ENCODE measurements at regions not wholly inside any gene's neighbourhood (a gene's known extent, or its start where the extent isn't known, plus 50 kb on each side); places are given as distances from the start of the nearest gene placed in this dataset.

DNA sequence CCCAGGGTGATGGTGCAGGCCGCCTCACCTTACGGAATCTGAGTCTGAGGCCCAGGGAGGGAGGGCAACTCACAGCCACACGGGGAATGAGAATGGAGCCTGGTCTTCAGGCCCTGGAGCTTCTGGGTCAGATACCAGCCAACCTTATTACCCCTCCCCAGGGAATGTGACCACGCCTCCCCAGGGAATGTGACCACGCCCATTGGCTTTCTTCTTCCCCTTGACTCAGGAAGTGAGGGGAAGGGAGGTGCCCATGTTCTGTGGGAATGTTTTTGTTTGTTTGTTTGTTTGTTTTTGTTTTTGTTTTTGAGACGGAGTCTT is 57.5 kb upstream of the RBFOX2 start:
- Mint-ChIP-seq H3K9me3 (ENCODE audit: unreplicated experiment) (no peaks in the 10 kb centered on the region), H3K27ac (ENCODE audit: unreplicated experiment) (no peak overlapping the region), H3K36me3 (ENCODE audit: low read depth, unreplicated experiment) (no peaks in the 10 kb centered on the region), H3K27me3 (ENCODE audit: low read depth, unreplicated experiment) (no peaks in the 10 kb centered on the region), H3K4me1 (ENCODE audit: low read depth, unreplicated experiment) (peaks cover under 1% of the 10 kb centered on the region), H3K4me3 (ENCODE audit: unreplicated experiment) (no peak overlapping the region)
- H3K27ac ChIP-seq (ENCODE audit: low read depth, low read length): no peak overlapping the region
- no peak overlapping the region for H3K4me3 ChIP-seq (ENCODE audit: insufficient read depth, low read depth, low read length)
- no peak overlapping the region for H2AFZ ChIP-seq (ENCODE audit: low read depth, low read length)
- no peaks in the 10 kb centered on the region for H3K4me1 ChIP-seq (ENCODE audit: insufficient read depth, low read length)
- H3K9me3 ChIP-seq (ENCODE audit: insufficient read depth, low read depth, low read length): no peaks in the 10 kb centered on the region
- no peaks in the 10 kb centered on the region for H3K79me2 ChIP-seq (ENCODE audit: insufficient read depth, low read length)
- H3K9ac ChIP-seq (ENCODE audit: low read length): no peak overlapping the region
- no peaks in the 10 kb centered on the region for H3K27me3 ChIP-seq (ENCODE audit: insufficient read depth, low read length)
- no peaks in the 10 kb centered on the region for H3K36me3 ChIP-seq (ENCODE audit: insufficient read depth, low read length)
- FAIRE-seq: no peak
- H4K20me1 ChIP-seq (ENCODE audit: insufficient read depth, low read length): no peaks in the 10 kb centered on the region
- DNase-seq (ENCODE audit: low read depth): no peak
- H3K4me2 ChIP-seq (ENCODE audit: low read length): no peak overlapping the region
- no peak for TF ChIP-seq EZH2 (IDR thresholded peaks at IDR 0.05; ENCODE audit: insufficient read depth, low read length)
- TF ChIP-seq, protein P1, sequence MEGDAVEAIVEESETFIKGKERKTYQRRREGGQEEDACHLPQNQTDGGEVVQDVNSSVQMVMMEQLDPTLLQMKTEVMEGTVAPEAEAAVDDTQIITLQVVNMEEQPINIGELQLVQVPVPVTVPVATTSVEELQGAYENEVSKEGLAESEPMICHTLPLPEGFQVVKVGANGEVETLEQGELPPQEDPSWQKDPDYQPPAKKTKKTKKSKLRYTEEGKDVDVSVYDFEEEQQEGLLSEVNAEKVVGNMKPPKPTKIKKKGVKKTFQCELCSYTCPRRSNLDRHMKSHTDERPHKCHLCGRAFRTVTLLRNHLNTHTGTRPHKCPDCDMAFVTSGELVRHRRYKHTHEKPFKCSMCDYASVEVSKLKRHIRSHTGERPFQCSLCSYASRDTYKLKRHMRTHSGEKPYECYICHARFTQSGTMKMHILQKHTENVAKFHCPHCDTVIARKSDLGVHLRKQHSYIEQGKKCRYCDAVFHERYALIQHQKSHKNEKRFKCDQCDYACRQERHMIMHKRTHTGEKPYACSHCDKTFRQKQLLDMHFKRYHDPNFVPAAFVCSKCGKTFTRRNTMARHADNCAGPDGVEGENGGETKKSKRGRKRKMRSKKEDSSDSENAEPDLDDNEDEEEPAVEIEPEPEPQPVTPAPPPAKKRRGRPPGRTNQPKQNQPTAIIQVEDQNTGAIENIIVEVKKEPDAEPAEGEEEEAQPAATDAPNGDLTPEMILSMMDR (IDR thresholded peaks at IDR 0.05; ENCODE audit: insufficient read depth, low read depth, low read length): no peak

DNA sequence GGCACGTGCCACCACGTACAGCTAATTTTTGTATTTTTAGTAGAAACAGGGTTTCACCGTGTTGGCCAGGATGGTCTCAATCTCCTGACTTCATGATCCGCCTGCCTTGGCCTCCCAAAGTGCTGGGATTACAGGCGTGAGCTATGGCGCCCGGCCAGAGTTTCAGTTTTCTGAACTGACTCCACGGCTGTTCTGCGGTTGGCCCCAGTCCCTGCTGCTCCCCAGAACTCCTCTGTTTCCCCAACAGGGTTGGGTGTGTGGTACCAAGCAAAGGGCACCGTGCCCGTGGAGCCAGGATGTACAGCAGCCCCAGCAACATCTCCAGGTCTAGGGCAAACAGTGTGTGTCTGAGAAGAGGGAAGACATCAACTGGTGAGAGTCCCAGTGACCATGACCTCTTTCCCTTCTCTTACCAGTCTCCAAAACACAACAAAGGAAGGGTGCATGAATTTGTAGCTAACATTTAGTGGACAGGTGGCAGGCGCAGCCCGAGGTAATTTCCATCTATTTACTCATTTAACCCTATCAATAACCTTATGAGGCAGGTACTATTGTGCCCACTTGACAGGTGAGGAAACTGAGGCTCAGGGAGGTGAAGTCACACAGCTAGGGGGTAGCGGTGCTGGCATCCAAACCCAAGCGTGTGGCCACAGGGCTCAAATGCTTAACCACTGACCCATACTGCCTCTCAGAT is 57.0 kb upstream of the RBFOX2 start:
- H3K27ac Mint-ChIP-seq (ENCODE audit: unreplicated experiment): no peak overlapping the region
- H3K27me3 Mint-ChIP-seq (ENCODE audit: low read depth, unreplicated experiment): no peaks in the 10 kb centered on the region
- H4K20me1 ChIP-seq (ENCODE audit: insufficient read depth, low read length): no peaks in the 10 kb centered on the region
- H3K4me1 Mint-ChIP-seq (ENCODE audit: low read depth, unreplicated experiment): peaks cover 5% of the 10 kb centered on the region
- H3K36me3 ChIP-seq (ENCODE audit: insufficient read depth, low read length): no peaks in the 10 kb centered on the region
- no peak overlapping the region for H3K9ac ChIP-seq (ENCODE audit: low read length)
- no peak overlapping the region for H3K4me2 ChIP-seq (ENCODE audit: low read length)
- H3K27ac ChIP-seq (ENCODE audit: low read depth, low read length): no peak overlapping the region
- DNase-seq (ENCODE audit: low read depth): no peak
- no peak overlapping the region for H3K4me3 Mint-ChIP-seq (ENCODE audit: unreplicated experiment)
- H3K4me3 ChIP-seq (ENCODE audit: insufficient read depth, low read depth, low read length): no peak overlapping the region
- no peaks in the 10 kb centered on the region for H3K79me2 ChIP-seq (ENCODE audit: insufficient read depth, low read length)
- no peak for FAIRE-seq
- H3K27me3 ChIP-seq (ENCODE audit: insufficient read depth, low read length): no peaks in the 10 kb centered on the region
- H3K4me1 ChIP-seq (ENCODE audit: insufficient read depth, low read length): peaks cover 3% of the 10 kb centered on the region
- no peak overlapping the region for H2AFZ ChIP-seq (ENCODE audit: low read depth, low read length)
- H3K9me3 Mint-ChIP-seq (ENCODE audit: unreplicated experiment): no peaks in the 10 kb centered on the region
- TF ChIP-seq, protein P1 (IDR thresholded peaks at IDR 0.05; ENCODE audit: insufficient read depth, low read depth, low read length): no peak
- no peak for TF ChIP-seq EZH2 (IDR thresholded peaks at IDR 0.05; ENCODE audit: insufficient read depth, low read length)
- no peaks in the 10 kb centered on the region for H3K36me3 Mint-ChIP-seq (ENCODE audit: low read depth, unreplicated experiment)
- H3K9me3 ChIP-seq (ENCODE audit: insufficient read depth, low read depth, low read length): no peaks in the 10 kb centered on the region

DNA sequence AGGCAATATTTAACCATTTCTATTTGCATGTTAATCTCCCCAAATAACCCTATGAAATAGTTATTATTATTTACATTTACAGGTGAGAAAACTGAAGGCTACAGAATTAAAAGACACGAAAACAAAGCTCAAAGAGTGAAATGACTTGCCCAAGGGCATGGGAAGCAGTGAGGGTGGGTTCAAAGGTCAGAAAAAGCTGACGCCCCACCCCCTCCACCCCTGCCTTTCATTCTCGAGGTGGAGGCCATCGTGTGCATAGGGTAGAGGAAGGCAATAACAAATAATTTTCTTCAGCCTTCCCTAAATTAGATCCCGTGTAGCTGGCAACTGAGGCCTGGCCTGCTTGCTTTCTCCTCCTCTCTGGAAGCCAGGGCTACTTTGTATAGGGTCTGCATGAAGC is 56.1 kb upstream of the RBFOX2 start:
- H3K9me3 ChIP-seq (ENCODE audit: insufficient read depth, low read depth, low read length): no peaks in the 10 kb centered on the region
- peaks cover 5% of the 10 kb centered on the region for H3K4me1 Mint-ChIP-seq (ENCODE audit: low read depth, unreplicated experiment)
- no peaks in the 10 kb centered on the region for H3K27me3 Mint-ChIP-seq (ENCODE audit: low read depth, unreplicated experiment)
- H3K4me2 ChIP-seq (ENCODE audit: low read length): no peak overlapping the region
- no peaks in the 10 kb centered on the region for H3K36me3 Mint-ChIP-seq (ENCODE audit: low read depth, unreplicated experiment)
- H3K36me3 ChIP-seq (ENCODE audit: insufficient read depth, low read length): no peaks in the 10 kb centered on the region
- DNase-seq (ENCODE audit: low read depth): no peak
- no peak for FAIRE-seq
- peaks cover 3% of the 10 kb centered on the region for H3K4me1 ChIP-seq (ENCODE audit: insufficient read depth, low read length)
- no peaks in the 10 kb centered on the region for H4K20me1 ChIP-seq (ENCODE audit: insufficient read depth, low read length)
- no peak overlapping the region for H2AFZ ChIP-seq (ENCODE audit: low read depth, low read length)
- no peak overlapping the region for H3K4me3 ChIP-seq (ENCODE audit: insufficient read depth, low read depth, low read length)
- TF ChIP-seq, protein P1 (IDR thresholded peaks at IDR 0.05; ENCODE audit: insufficient read depth, low read depth, low read length): no peak
- no peak for TF ChIP-seq EZH2 (IDR thresholded peaks at IDR 0.05; ENCODE audit: insufficient read depth, low read length)
- H3K27ac ChIP-seq (ENCODE audit: low read depth, low read length): no peak overlapping the region
- no peak overlapping the region for H3K9ac ChIP-seq (ENCODE audit: low read length)
- H3K27ac Mint-ChIP-seq (ENCODE audit: unreplicated experiment): no peak overlapping the region
- no peaks in the 10 kb centered on the region for H3K9me3 Mint-ChIP-seq (ENCODE audit: unreplicated experiment)
- no peaks in the 10 kb centered on the region for H3K27me3 ChIP-seq (ENCODE audit: insufficient read depth, low read length)
- no peaks in the 10 kb centered on the region for H3K79me2 ChIP-seq (ENCODE audit: insufficient read depth, low read length)
- H3K4me3 Mint-ChIP-seq (ENCODE audit: unreplicated experiment): no peak overlapping the region

Data from astrocyte (in vitro differentiated cells and primary cell).